ENCODE measurements at regions not wholly inside any gene's neighbourhood (a gene's known extent, or its start where the extent isn't known, plus 50 kb on each side); places are given as distances from the start of the nearest gene placed in this dataset.

GRCh38 chr22:48376936-48377712, 1450.5 kb downstream of the BRD1 start:
- Histone ChIP-seq H3K4me3 (ENCODE audit: insufficient read depth, low read depth, low read length, poor library complexity, severe bottlenecking) (no peak overlapping the region), H3K27me3 (replicated peaks; ENCODE audit: control insufficient read depth, insufficient read depth, low read length, poor library complexity, severe bottlenecking) (no peaks in the 10 kb centered on the region), H3K27ac (ENCODE audit: insufficient read depth, low read length, poor library complexity, severe bottlenecking) (no peak overlapping the region), H3K9me3 (ENCODE audit: control insufficient read depth, low read length) (no peaks in the 10 kb centered on the region), H3K4me1 (ENCODE audit: control insufficient read depth, insufficient read depth, low read length, poor library complexity, severe bottlenecking) (no peaks in the 10 kb centered on the region), H3K36me3 (ENCODE audit: control insufficient read depth, insufficient read depth, low read length) (no peaks in the 10 kb centered on the region)
- DNase-seq: no peak

GRCh38 chr22:48376428-48376827, 1451.2 kb downstream of the BRD1 start:
- H3K9me3 ChIP-seq (ENCODE audit: control insufficient read depth, low read length): no peaks in the 10 kb centered on the region
- no peaks in the 10 kb centered on the region for H3K36me3 ChIP-seq (ENCODE audit: control insufficient read depth, insufficient read depth, low read length)
- no peak overlapping the region for H3K27ac ChIP-seq (ENCODE audit: insufficient read depth, low read length, poor library complexity, severe bottlenecking)
- no peak for DNase-seq
- no peaks in the 10 kb centered on the region for H3K4me1 ChIP-seq (ENCODE audit: control insufficient read depth, insufficient read depth, low read length, poor library complexity, severe bottlenecking)
- no peak overlapping the region for H3K4me3 ChIP-seq (ENCODE audit: insufficient read depth, low read depth, low read length, poor library complexity, severe bottlenecking)
- H3K27me3 ChIP-seq (replicated peaks; ENCODE audit: control insufficient read depth, insufficient read depth, low read length, poor library complexity, severe bottlenecking): no peaks in the 10 kb centered on the region

- H3K27me3 ChIP-seq (replicated peaks; ENCODE audit: control insufficient read depth, insufficient read depth, low read length, poor library complexity, severe bottlenecking): no peaks in the 10 kb centered on the region
- no peak for DNase-seq
- H3K9me3 ChIP-seq (ENCODE audit: control insufficient read depth, low read length): no peaks in the 10 kb centered on the region
- no peaks in the 10 kb centered on the region for H3K4me1 ChIP-seq (ENCODE audit: control insufficient read depth, insufficient read depth, low read length, poor library complexity, severe bottlenecking)
- H3K36me3 ChIP-seq (ENCODE audit: control insufficient read depth, insufficient read depth, low read length): no peaks in the 10 kb centered on the region
- H3K27ac ChIP-seq (ENCODE audit: insufficient read depth, low read length, poor library complexity, severe bottlenecking): no peak overlapping the region
- no peak overlapping the region for H3K4me3 ChIP-seq (ENCODE audit: insufficient read depth, low read depth, low read length, poor library complexity, severe bottlenecking)
These were observed 1454.0 kb downstream of the BRD1 start for GRCh38 chr22:48373626-48374173.

- H3K9me3 ChIP-seq (ENCODE audit: control insufficient read depth, low read length): no peaks in the 10 kb centered on the region
- H3K27ac ChIP-seq (ENCODE audit: insufficient read depth, low read length, poor library complexity, severe bottlenecking): no peak overlapping the region
- no peaks in the 10 kb centered on the region for H3K36me3 ChIP-seq (ENCODE audit: control insufficient read depth, insufficient read depth, low read length)
- DNase-seq: no peak
- no peaks in the 10 kb centered on the region for H3K4me1 ChIP-seq (ENCODE audit: control insufficient read depth, insufficient read depth, low read length, poor library complexity, severe bottlenecking)
- no peaks in the 10 kb centered on the region for H3K27me3 ChIP-seq (replicated peaks; ENCODE audit: control insufficient read depth, insufficient read depth, low read length, poor library complexity, severe bottlenecking)
- H3K4me3 ChIP-seq (ENCODE audit: insufficient read depth, low read depth, low read length, poor library complexity, severe bottlenecking): no peak overlapping the region
These were observed 1455.3 kb downstream of the BRD1 start for GRCh38 chr22:48372390-48372789.

GRCh38 chr22:48371391-48371790, 1456.3 kb downstream of the BRD1 start:
- Histone ChIP-seq H3K9me3 (ENCODE audit: control insufficient read depth, low read length) (no peaks in the 10 kb centered on the region), H3K27me3 (replicated peaks; ENCODE audit: control insufficient read depth, insufficient read depth, low read length, poor library complexity, severe bottlenecking) (no peaks in the 10 kb centered on the region), H3K36me3 (ENCODE audit: control insufficient read depth, insufficient read depth, low read length) (no peaks in the 10 kb centered on the region), H3K4me1 (ENCODE audit: control insufficient read depth, insufficient read depth, low read length, poor library complexity, severe bottlenecking) (no peaks in the 10 kb centered on the region), H3K4me3 (ENCODE audit: insufficient read depth, low read depth, low read length, poor library complexity, severe bottlenecking) (no peak overlapping the region), H3K27ac (ENCODE audit: insufficient read depth, low read length, poor library complexity, severe bottlenecking) (no peak overlapping the region)
- no peak for DNase-seq

GRCh38 chr22:48370508-48371325, 1457.0 kb downstream of the BRD1 start:
- Histone ChIP-seq H3K27me3 (replicated peaks; ENCODE audit: control insufficient read depth, insufficient read depth, low read length, poor library complexity, severe bottlenecking) (no peaks in the 10 kb centered on the region), H3K4me3 (ENCODE audit: insufficient read depth, low read depth, low read length, poor library complexity, severe bottlenecking) (no peak overlapping the region), H3K36me3 (ENCODE audit: control insufficient read depth, insufficient read depth, low read length) (no peaks in the 10 kb centered on the region), H3K4me1 (ENCODE audit: control insufficient read depth, insufficient read depth, low read length, poor library complexity, severe bottlenecking) (no peaks in the 10 kb centered on the region), H3K27ac (ENCODE audit: insufficient read depth, low read length, poor library complexity, severe bottlenecking) (no peak overlapping the region), H3K9me3 (ENCODE audit: control insufficient read depth, low read length) (no peaks in the 10 kb centered on the region)
- DNase-seq: no peak

- Histone ChIP-seq H3K4me3 (ENCODE audit: insufficient read depth, low read depth, low read length, poor library complexity, severe bottlenecking) (no peak overlapping the region), H3K27me3 (replicated peaks; ENCODE audit: control insufficient read depth, insufficient read depth, low read length, poor library complexity, severe bottlenecking) (no peaks in the 10 kb centered on the region), H3K27ac (ENCODE audit: insufficient read depth, low read length, poor library complexity, severe bottlenecking) (no peak overlapping the region), H3K36me3 (ENCODE audit: control insufficient read depth, insufficient read depth, low read length) (no peaks in the 10 kb centered on the region), H3K4me1 (ENCODE audit: control insufficient read depth, insufficient read depth, low read length, poor library complexity, severe bottlenecking) (no peaks in the 10 kb centered on the region), H3K9me3 (ENCODE audit: control insufficient read depth, low read length) (no peaks in the 10 kb centered on the region)
- no peak for DNase-seq
These were observed 1457.7 kb downstream of the BRD1 start for GRCh38 chr22:48369789-48370507.

- no peaks in the 10 kb centered on the region for H3K9me3 ChIP-seq (ENCODE audit: control insufficient read depth, low read length)
- H3K36me3 ChIP-seq (ENCODE audit: control insufficient read depth, insufficient read depth, low read length): no peaks in the 10 kb centered on the region
- no peak overlapping the region for H3K4me3 ChIP-seq (ENCODE audit: insufficient read depth, low read depth, low read length, poor library complexity, severe bottlenecking)
- no peaks in the 10 kb centered on the region for H3K27me3 ChIP-seq (replicated peaks; ENCODE audit: control insufficient read depth, insufficient read depth, low read length, poor library complexity, severe bottlenecking)
- no peak overlapping the region for H3K27ac ChIP-seq (ENCODE audit: insufficient read depth, low read length, poor library complexity, severe bottlenecking)
- no peaks in the 10 kb centered on the region for H3K4me1 ChIP-seq (ENCODE audit: control insufficient read depth, insufficient read depth, low read length, poor library complexity, severe bottlenecking)
- DNase-seq: no peak
These were observed 1458.6 kb downstream of the BRD1 start for GRCh38 chr22:48368975-48369525.

GRCh38 chr22:48367731-48368130, 1459.9 kb downstream of the BRD1 start:
- no peak overlapping the region for H3K27ac ChIP-seq (ENCODE audit: insufficient read depth, low read length, poor library complexity, severe bottlenecking)

More at GRCh38 chr22:48367731-48368130, 1459.9 kb downstream of the BRD1 start:
- Histone ChIP-seq H3K4me3 (ENCODE audit: insufficient read depth, low read depth, low read length, poor library complexity, severe bottlenecking) (no peak overlapping the region), H3K27me3 (replicated peaks; ENCODE audit: control insufficient read depth, insufficient read depth, low read length, poor library complexity, severe bottlenecking) (no peaks in the 10 kb centered on the region), H3K4me1 (ENCODE audit: control insufficient read depth, insufficient read depth, low read length, poor library complexity, severe bottlenecking) (no peaks in the 10 kb centered on the region), H3K36me3 (ENCODE audit: control insufficient read depth, insufficient read depth, low read length) (no peaks in the 10 kb centered on the region), H3K9me3 (ENCODE audit: control insufficient read depth, low read length) (no peaks in the 10 kb centered on the region)
- DNase-seq: no peak
